ENCODE measurements at regions not wholly inside any gene's neighbourhood (a gene's known extent, or its start where the extent isn't known, plus 50 kb on each side); places are given as distances from the start of the nearest gene placed in this dataset.

DNA sequence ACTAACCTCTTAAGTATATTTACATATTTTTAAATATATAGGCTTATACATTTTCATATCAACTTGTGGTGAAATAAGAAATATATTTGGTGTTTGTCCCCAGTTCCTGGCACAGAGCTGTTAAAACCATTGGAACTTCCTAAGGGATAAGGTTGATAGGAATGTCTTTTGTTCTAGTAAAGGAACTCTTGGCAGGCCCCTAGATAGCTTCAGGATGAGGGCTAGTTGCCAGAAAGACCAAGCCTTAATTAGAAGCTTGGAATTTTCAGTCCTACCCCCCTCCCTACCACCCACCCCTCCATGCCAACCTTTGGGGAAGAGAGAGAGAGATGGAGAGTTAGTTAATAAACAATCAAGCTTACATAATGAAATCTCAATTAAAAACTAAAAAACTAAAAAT is 638.6 kb upstream of the ACO1 start:
- no peak overlapping the region for H3K4me2 ChIP-seq (ENCODE audit: low read depth, low read length)
- CTCF ChIA-PET: no interaction called here
- no peak overlapping the region for H3K18ac ChIP-seq (ENCODE audit: low read depth, low read length)
- H3K27me3 ChIP-seq (ENCODE audit: control insufficient read depth, insufficient read depth, low read length): no peaks in the 10 kb centered on the region
- H3K56ac ChIP-seq (ENCODE audit: extremely low read depth, insufficient read depth, low read length): no peak overlapping the region
- TF ChIP-seq POLR2A (IDR thresholded peaks at IDR 0.05; ENCODE audit: low read depth, low read length) (no peak), MXI1 (IDR thresholded peaks at IDR 0.05; ENCODE audit: borderline replicate concordance, low read depth, low read length) (no peak), MAZ (IDR thresholded peaks at IDR 0.05; ENCODE audit: borderline replicate concordance, low read depth, low read length) (no peak), CHD1 (IDR thresholded peaks at IDR 0.05; ENCODE audit: low read depth, low read length) (no peak), FOS (IDR thresholded peaks at IDR 0.05; ENCODE audit: low read depth, low read length) (no peak), RCOR1 (IDR thresholded peaks at IDR 0.05; ENCODE audit: insufficient replicate concordance, low read length) (no peak), MAFK (IDR thresholded peaks at IDR 0.05; ENCODE audit: low read depth, low read length) (no peak), RAD21 (IDR thresholded peaks at IDR 0.05; ENCODE audit: low read length) (no peak), SMC3 (IDR thresholded peaks at IDR 0.05; ENCODE audit: low read depth, low read length) (no peak)
- TF ChIP-seq, protein P1, sequence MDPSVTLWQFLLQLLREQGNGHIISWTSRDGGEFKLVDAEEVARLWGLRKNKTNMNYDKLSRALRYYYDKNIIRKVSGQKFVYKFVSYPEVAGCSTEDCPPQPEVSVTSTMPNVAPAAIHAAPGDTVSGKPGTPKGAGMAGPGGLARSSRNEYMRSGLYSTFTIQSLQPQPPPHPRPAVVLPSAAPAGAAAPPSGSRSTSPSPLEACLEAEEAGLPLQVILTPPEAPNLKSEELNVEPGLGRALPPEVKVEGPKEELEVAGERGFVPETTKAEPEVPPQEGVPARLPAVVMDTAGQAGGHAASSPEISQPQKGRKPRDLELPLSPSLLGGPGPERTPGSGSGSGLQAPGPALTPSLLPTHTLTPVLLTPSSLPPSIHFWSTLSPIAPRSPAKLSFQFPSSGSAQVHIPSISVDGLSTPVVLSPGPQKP (IDR thresholded peaks at IDR 0.05; ENCODE audit: borderline replicate concordance, low read depth, low read length): no peak
- TF ChIP-seq, protein P2, sequence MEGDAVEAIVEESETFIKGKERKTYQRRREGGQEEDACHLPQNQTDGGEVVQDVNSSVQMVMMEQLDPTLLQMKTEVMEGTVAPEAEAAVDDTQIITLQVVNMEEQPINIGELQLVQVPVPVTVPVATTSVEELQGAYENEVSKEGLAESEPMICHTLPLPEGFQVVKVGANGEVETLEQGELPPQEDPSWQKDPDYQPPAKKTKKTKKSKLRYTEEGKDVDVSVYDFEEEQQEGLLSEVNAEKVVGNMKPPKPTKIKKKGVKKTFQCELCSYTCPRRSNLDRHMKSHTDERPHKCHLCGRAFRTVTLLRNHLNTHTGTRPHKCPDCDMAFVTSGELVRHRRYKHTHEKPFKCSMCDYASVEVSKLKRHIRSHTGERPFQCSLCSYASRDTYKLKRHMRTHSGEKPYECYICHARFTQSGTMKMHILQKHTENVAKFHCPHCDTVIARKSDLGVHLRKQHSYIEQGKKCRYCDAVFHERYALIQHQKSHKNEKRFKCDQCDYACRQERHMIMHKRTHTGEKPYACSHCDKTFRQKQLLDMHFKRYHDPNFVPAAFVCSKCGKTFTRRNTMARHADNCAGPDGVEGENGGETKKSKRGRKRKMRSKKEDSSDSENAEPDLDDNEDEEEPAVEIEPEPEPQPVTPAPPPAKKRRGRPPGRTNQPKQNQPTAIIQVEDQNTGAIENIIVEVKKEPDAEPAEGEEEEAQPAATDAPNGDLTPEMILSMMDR (conservative IDR thresholded peaks at IDR 0.05; ENCODE audit: low read depth, low read length): no peak
- H4K20me1 ChIP-seq (ENCODE audit: insufficient read depth, low read length): no peaks in the 10 kb centered on the region
- no peak overlapping the region for H2AK9ac ChIP-seq (replicated peaks; ENCODE audit: low read depth, low read length, poor library complexity)
- H3K79me1 ChIP-seq (ENCODE audit: low read depth in 1 of 2, low read length in 2 of 2): no peaks in the 10 kb centered on the region
- dilution Hi-C loops (cut with HindIII; ENCODE audit: low sequenced_read_pairs, unreplicated experiment): no loop called here
- no peak overlapping the region for H3K9ac ChIP-seq (ENCODE audit: low read depth, low read length)
- H4K91ac ChIP-seq (ENCODE audit: insufficient read depth, low read depth, low read length): no peak overlapping the region
- H2BK120ac ChIP-seq (ENCODE audit: low read depth, low read length): no peak overlapping the region
- intact Hi-C loops (cut with micrococcal nuclease): no loop called here
- H3K9me3 ChIP-seq (ENCODE audit: control insufficient read depth, insufficient read depth, low read length): no peaks in the 10 kb centered on the region; the same call in 1 of the 2 replicates
- H2AFZ ChIP-seq (replicated peaks; ENCODE audit: low read length, poor library complexity): no peak overlapping the region
- H3K36me3 ChIP-seq (ENCODE audit: control insufficient read depth, insufficient read depth, low read length): no peaks in the 10 kb centered on the region
- H4K8ac ChIP-seq (ENCODE audit: low read depth in 2 of 2, low read length in 2 of 2): no peak overlapping the region
- H3K9me1 ChIP-seq (ENCODE audit: insufficient read depth, low read length): no peaks in the 10 kb centered on the region
- in situ Hi-C loops (cut with MboI; ENCODE audit: low sequenced_read_pairs): no loop called here
- no peak overlapping the region for H2BK20ac ChIP-seq (ENCODE audit: low read depth, low read length)
- DNase-seq: no peak
- no peak overlapping the region for H2BK15ac ChIP-seq (ENCODE audit: low read depth, low read length)
- no peak overlapping the region for H3K4ac ChIP-seq (ENCODE audit: low read depth, low read length)
- no peak for ATAC-seq (ENCODE audit: low read depth)
- BruUV-seq (replicated peaks): no TSS peak
- H4K5ac ChIP-seq (ENCODE audit: low read depth, low read length): no peak overlapping the region
- no peak overlapping the region for H3K27ac ChIP-seq (ENCODE audit: insufficient read depth, low read length)
- H2AK5ac ChIP-seq (ENCODE audit: low read depth, low read length): no peak overlapping the region
- H2BK5ac ChIP-seq (ENCODE audit: low read depth, low read length, poor library complexity, severe bottlenecking): no peak overlapping the region
- H3K23ac ChIP-seq (ENCODE audit: low read depth, low read length): no peak overlapping the region
- H3K4me3 ChIP-seq (ENCODE audit: insufficient read depth, low read depth, low read length): no peak overlapping the region
- no peak overlapping the region for H3K14ac ChIP-seq (replicated peaks; ENCODE audit: low read depth, low read length)
- POLR2A ChIA-PET (ENCODE audit: unreplicated experiment): no interaction called here
- no peaks in the 10 kb centered on the region for H3K4me1 ChIP-seq (ENCODE audit: control insufficient read depth, insufficient read depth, low read length)
